Right lobe of liver (tissue), 6 donors: ENCODE measurements at regions not wholly inside any gene's neighbourhood (a gene's known extent, or its start where the extent isn't known, plus 50 kb on each side); places are given as distances from the start of the nearest gene placed in this dataset.
"Not testable (repeated sequence)": the region's sequence is repeated elsewhere in the genome, so short reads cannot be mapped to it uniquely, and the experiment has no call there.

ENCODE experiments used
- ATAC-seq, 4 donors: fragments of 200-7000 bp; cut with Tn5 transposase; one replicate each; pipeline ENCODE4 v1.9.1; 2020; ENCODE audit warnings: mild to moderate bottlenecking in 4 of 4, moderate library complexity in 4 of 4
- DNase-seq, 3 donors: peaks; one replicate each; pipeline ENCODE4 v3.0.0-alpha.2; 2020
- H3K27ac ChIP-seq, 3 donors: fragments of 200-600 bp; one replicate each; pipeline ENCODE4 v1.8.0; 2022
- H3K27me3 ChIP-seq, 2 donors: fragments of 200-600 bp; one replicate each; pipeline ENCODE4 v1.8.0; 2022
- H3K36me3 ChIP-seq, 4 donors: fragments of 200-600 bp; sonication (generic) in 1 of 4; one replicate each; pipeline versions ENCODE4 v1.5.1 to v1.8.0; 2017 to 2022; ENCODE audit warnings: control low read depth in 1 of 4
- H3K4me1 ChIP-seq, 4 donors: fragments of 200-600 bp; sonication (generic) in 1 of 4; one replicate each; pipeline versions ENCODE4 v1.5.1 to v1.8.0; 2017 to 2022; ENCODE audit warnings: control low read depth in 1 of 4
- H3K4me3 ChIP-seq, 3 donors: fragments of 200-600 bp; one replicate each; pipeline ENCODE4 v1.8.0; 2022
- H3K9me3 ChIP-seq, 4 donors: fragments of 200-600 bp; sonication (generic) in 1 of 4; one replicate each; pipeline versions ENCODE4 v1.5.1 to v1.8.0; 2017 to 2022; ENCODE audit warnings: control low read depth in 1 of 4
- CTCF ChIP-seq, 4 donors: fragments of 200-600 bp in 3 of 4; fragments of 450-650 bp in 1 of 4; IDR thresholded peaks; one replicate each; pipeline versions ENCODE4 v1.5.1 to v1.8.0; 2016 to 2022; ENCODE audit warnings: antibody characterized with exemption in 4 of 4, mild to moderate bottlenecking in 2 of 4
- POLR2A ChIP-seq: fragments of 450-650 bp; IDR thresholded peaks from one replicate; pipeline ENCODE4 v1.6.1; 2017; ENCODE audit warnings: antibody characterized with exemption, mild to moderate bottlenecking
- WGBS: methylation state at CpG from one replicate; pipeline ENCODE4 v1.1.6; 2018; ENCODE audit warnings: low coverage, low lambda C conversion rate; ENCODE audit not compliant: insufficient coverage; ENCODE audit errors: missing lambda C conversion rate; 5-methylcytosine and 5-hydroxymethylcytosine counted together
- intact Hi-C, 2 donors: fragments of 100-400 bp; cut with DNase I; formaldehyde crosslinking; loops; one replicate each; pipeline versions ENCODE4 v1.11.2 to v1.14.1; 2022
- donor health status: DM: no; HTN: yes; CAD: no.
- donor health status: DM: no; HTN: no; CAD: no.
- donor health status: DM: no; HTN: no; CAD: no.
- donor health status: DM: no; HTN: yes; CAD: no.
- donor health status: DM: no; HTN: yes; CAD: no.

DNA sequence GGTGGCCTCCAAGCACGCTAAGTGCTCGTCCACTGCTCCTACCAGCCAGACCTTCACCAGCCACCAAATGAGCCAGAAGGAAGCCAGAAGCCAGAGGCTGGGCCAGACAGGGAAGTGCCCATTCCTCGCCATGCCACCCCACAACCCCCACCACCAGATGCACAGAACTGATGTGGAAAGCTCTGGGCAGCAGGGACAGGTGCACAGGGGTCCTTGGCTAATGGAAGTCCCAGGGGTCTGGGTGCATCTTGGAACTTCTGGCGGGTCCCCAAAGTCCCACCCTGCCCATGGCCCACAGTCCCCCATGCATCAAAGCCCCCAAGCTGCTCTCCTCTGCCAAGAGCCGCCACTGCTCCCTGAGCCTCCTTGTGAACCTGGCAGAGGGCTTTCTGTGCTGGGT, 173.1 kb upstream of the ID2 start:
- intact Hi-C loops = no loop called here
- ATAC-seq (no peak), DNase-seq (no peak)
- 80% methylated on average over 1 of the region's 5 CpGs for WGBS
- no peaks in the 10 kb centered on the region for H3K4me1 ChIP-seq
- H3K27ac ChIP-seq = no peak overlapping the region
- no peaks in the 10 kb centered on the region for H3K36me3 ChIP-seq
- H3K4me3 ChIP-seq = no peak overlapping the region
- H3K27me3 ChIP-seq = no peaks in the 10 kb centered on the region
- no peak for TF ChIP-seq CTCF (IDR thresholded peaks at IDR 0.05)
- no peak for TF ChIP-seq POLR2A
- no peaks in the 10 kb centered on the region for H3K9me3 ChIP-seq

- DNase-seq (no peak), ATAC-seq (peak in 1 of 4 donors; percentile 19)
- Histone ChIP-seq H3K36me3 (no peaks in the 10 kb centered on the region), H3K9me3 (no peaks in the 10 kb centered on the region), H3K27me3 (no peaks in the 10 kb centered on the region), H3K4me1 (no peaks in the 10 kb centered on the region), H3K4me3 (no peak overlapping the region), H3K27ac (no peak overlapping the region)
- TF ChIP-seq CTCF (IDR thresholded peaks at IDR 0.05) (no peak), POLR2A (no peak)
- 100% methylated on average over 1 of the region's 2 CpGs for WGBS
- intact Hi-C loops = no loop called here
Observed at GRCh38 chr2:8509621-8510020, 172.2 kb upstream of the ID2 start.

GRCh38 chr2:8510055-8510454, 171.8 kb upstream of the ID2 start:
- intact Hi-C loops, H3K4me3 ChIP-seq, H3K27me3 ChIP-seq, H3K27ac ChIP-seq, H3K36me3 ChIP-seq, H3K4me1 ChIP-seq, ATAC-seq, H3K9me3 ChIP-seq, DNase-seq: not testable (repeated sequence)
- 96% methylated on average over 3 of the region's 4 CpGs for WGBS

DNA sequence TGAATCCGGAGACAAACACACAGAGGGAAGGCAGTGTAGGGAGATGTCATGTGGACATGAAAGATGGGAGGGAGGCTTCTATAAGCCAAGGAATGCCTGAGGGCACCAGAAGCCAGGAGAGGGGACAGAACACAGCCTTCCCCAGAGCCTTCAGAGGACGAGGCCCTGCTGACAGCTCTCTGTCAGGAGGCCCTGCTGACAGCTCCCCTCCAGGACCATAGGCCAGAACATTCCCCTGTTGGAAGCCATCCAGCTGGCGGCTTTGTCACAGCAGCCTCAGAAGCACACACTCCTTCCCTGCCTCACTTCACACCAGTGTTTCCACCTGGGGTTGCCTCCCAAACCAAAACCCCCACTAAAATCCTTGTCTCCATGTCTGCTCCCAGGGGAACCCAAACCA, 171.3 kb upstream of the ID2 start:
- H3K9me3 ChIP-seq = no peaks in the 10 kb centered on the region
- no peaks in the 10 kb centered on the region for H3K4me1 ChIP-seq
- DNase-seq = no peak
- no peaks in the 10 kb centered on the region for H3K27me3 ChIP-seq
- no peak overlapping the region for H3K4me3 ChIP-seq
- H3K36me3 ChIP-seq = no peaks in the 10 kb centered on the region
- no peak for ATAC-seq
- no peak for TF ChIP-seq CTCF (IDR thresholded peaks at IDR 0.05)
- no peak for TF ChIP-seq POLR2A
- intact Hi-C loops = no loop called here
- no peak overlapping the region for H3K27ac ChIP-seq
- WGBS = 100% methylated on average over 1 of the region's 3 CpGs

DNA sequence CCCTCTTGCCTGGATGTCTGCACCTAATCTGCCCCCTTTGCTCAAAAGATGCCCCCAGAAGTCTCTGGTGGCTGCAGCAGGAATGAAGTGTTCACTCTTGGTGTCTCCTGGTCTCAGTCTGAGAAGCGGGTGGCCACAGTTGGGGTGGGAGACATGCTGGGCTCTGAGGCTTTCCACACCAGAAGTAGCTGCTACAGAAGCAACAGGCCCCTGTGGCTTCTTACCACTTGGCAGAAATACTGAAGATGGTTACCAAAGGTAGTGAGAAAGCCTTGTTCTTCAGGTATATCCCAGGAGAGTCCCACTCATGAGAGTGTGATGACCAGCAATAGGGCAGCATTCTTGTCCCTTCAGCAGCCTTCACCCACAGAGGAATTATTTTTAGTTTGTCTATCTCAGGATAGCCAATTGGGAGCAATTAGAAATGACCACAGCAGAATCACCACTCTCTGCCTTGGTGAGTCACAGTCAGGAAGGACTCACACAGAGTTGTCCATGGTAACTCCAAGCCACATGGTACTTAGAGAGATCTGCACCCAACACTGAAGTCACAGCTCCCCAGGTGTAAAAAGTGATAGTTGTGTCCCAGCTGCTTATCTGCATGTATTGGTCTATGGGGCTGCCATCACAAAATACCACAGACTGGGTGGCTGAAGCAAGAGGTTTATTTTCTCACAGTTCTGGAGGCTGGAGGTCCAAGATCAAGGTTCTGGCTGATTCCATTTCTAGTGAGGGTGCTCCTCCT, 169.8 kb upstream of the ID2 start:
- intact Hi-C loops = no loop called here
- no peak overlapping the region for H3K27ac ChIP-seq
- WGBS = 100% methylated on average over 1 of the region's 1 CpG
- no peaks in the 10 kb centered on the region for H3K36me3 ChIP-seq
- no peak for DNase-seq
- TF ChIP-seq CTCF (IDR thresholded peaks at IDR 0.05) (no peak), POLR2A (no peak)
- no peak overlapping the region for H3K4me3 ChIP-seq
- no peaks in the 10 kb centered on the region for H3K9me3 ChIP-seq
- H3K4me1 ChIP-seq = no peaks in the 10 kb centered on the region
- H3K27me3 ChIP-seq = no peaks in the 10 kb centered on the region
- peak in 1 of 4 donors; percentile 32 for ATAC-seq
